Loucy (cell line): ENCODE measurements at regions not wholly inside any gene's neighbourhood (a gene's known extent, or its start where the extent isn't known, plus 50 kb on each side); places are given as distances from the start of the nearest gene placed in this dataset.

ENCODE experiments used
- H2AFZ ChIP-seq: fragments of 200-600 bp; sonication (generic); 2 replicates; pipeline ENCODE4 v1.6.0; 2016; ENCODE audit warnings: antibody characterized with exemption, mild to moderate bottlenecking, low read length, moderate library complexity
- H3F3A ChIP-seq: fragments of 200-600 bp; 2 replicates; pipeline ENCODE4 v1.6.0; 2016; ENCODE audit warnings: antibody characterized with exemption, low read depth, mild to moderate bottlenecking
- H3K27me3 ChIP-seq: fragments of 200-600 bp; sonication (generic); 2 replicates; pipeline ENCODE4 v1.6.1; 2014; ENCODE audit warnings: low read length, mild to moderate bottlenecking; ENCODE audit not compliant: insufficient read depth, poor library complexity, severe bottlenecking
- H3K36me3 ChIP-seq: fragments of 200-600 bp; sonication (generic); 2 replicates; pipeline ENCODE4 v1.6.1; 2016; ENCODE audit warnings: low read length; ENCODE audit not compliant: insufficient read depth
- H3K4me1 ChIP-seq: fragments of 200-600 bp; sonication (generic); 2 replicates; pipeline ENCODE4 v1.5.1; 2014; ENCODE audit warnings: low read length, mild to moderate bottlenecking; ENCODE audit not compliant: insufficient read depth, poor library complexity, severe bottlenecking
- H3K4me2 ChIP-seq: fragments of 200-600 bp; sonication (generic); 2 replicates; pipeline ENCODE4 v1.6.0; 2014; ENCODE audit warnings: antibody characterized with exemption, low read length, low read depth, mild to moderate bottlenecking; ENCODE audit not compliant: poor library complexity, severe bottlenecking
- H3K4me3 ChIP-seq: fragments of 200-600 bp; sonication (generic); 2 replicates; pipeline ENCODE4 v1.5.1; 2014; ENCODE audit warnings: low read length, mild to moderate bottlenecking, mixed read lengths; ENCODE audit not compliant: poor library complexity, severe bottlenecking
- H3K79me2 ChIP-seq: fragments of 200-600 bp; sonication (generic); 2 replicates; pipeline ENCODE4 v1.6.1; 2014; ENCODE audit warnings: low read length; ENCODE audit not compliant: insufficient read depth
- H3K9ac ChIP-seq: fragments of 200-600 bp; sonication (generic); 2 replicates; pipeline ENCODE4 v1.6.0; 2014; ENCODE audit warnings: mild to moderate bottlenecking, low read depth, low read length, moderate library complexity; ENCODE audit not compliant: poor library complexity, severe bottlenecking
- H3K9me2 ChIP-seq: fragments of 200-600 bp; sonication (generic); replicated peaks from 2 replicates; pipeline ENCODE4 v1.6.1; 2016; ENCODE audit warnings: low read depth, low read length, mixed read lengths
- H3K9me3 ChIP-seq: fragments of 200-600 bp; sonication (generic); 2 replicates; pipeline ENCODE4 v1.6.1; 2014; ENCODE audit warnings: mild to moderate bottlenecking, antibody characterized with exemption, low read length, low read depth; ENCODE audit not compliant: insufficient read depth
- H4K20me1 ChIP-seq: fragments of 200-600 bp; sonication (generic); 2 replicates; pipeline ENCODE4 v1.6.0; 2014; ENCODE audit warnings: antibody characterized with exemption, low read length, mild to moderate bottlenecking; ENCODE audit not compliant: insufficient read depth, poor library complexity, severe bottlenecking
- CTCF ChIP-seq: fragments of 200-600 bp; sonication (generic); conservative IDR thresholded peaks from 2 replicates; pipeline ENCODE4 v1.5.1; 2014; ENCODE audit warnings: mild to moderate bottlenecking, antibody characterized with exemption, low read length
- EZH2phosphoT487 ChIP-seq: fragments of 200-600 bp; IDR thresholded peaks from 2 replicates; pipeline ENCODE4 v1.6.1; 2018; ENCODE audit warnings: antibody characterized with exemption, mild to moderate bottlenecking, moderate library complexity, borderline replicate concordance

GRCh38 chr3:94787066-94787465, 724.2 kb downstream of the NSUN3 start:
- Histone ChIP-seq H3K4me2 (no peak overlapping the region), H4K20me1 (no peaks in the 10 kb centered on the region), H3K9ac (no peak overlapping the region), H3K27me3 (no peaks in the 10 kb centered on the region), H3K36me3 (no peaks in the 10 kb centered on the region), H3K79me2 (no peaks in the 10 kb centered on the region), H3K9me3 (no peaks in the 10 kb centered on the region), H3K4me1 (no peaks in the 10 kb centered on the region), H3F3A (no peaks in the 10 kb centered on the region), H2AFZ (no peak overlapping the region), H3K4me3 (no peak overlapping the region), H3K9me2 (no peaks in the 10 kb centered on the region)
- TF ChIP-seq EZH2phosphoT487 (no peak), CTCF (no peak)

- no peaks in the 10 kb centered on the region for H3K4me1 ChIP-seq
- H3K9me3 ChIP-seq, result no peaks in the 10 kb centered on the region
- no peak overlapping the region for H3K4me3 ChIP-seq
- H3K4me2 ChIP-seq, result no peak overlapping the region
- no peaks in the 10 kb centered on the region for H3F3A ChIP-seq
- no peak overlapping the region for H2AFZ ChIP-seq
- no peaks in the 10 kb centered on the region for H3K36me3 ChIP-seq
- no peak overlapping the region for H3K9ac ChIP-seq
- no peak for TF ChIP-seq CTCF
- TF ChIP-seq EZH2phosphoT487, result no peak
- H3K9me2 ChIP-seq, result no peaks in the 10 kb centered on the region
- no peaks in the 10 kb centered on the region for H3K79me2 ChIP-seq
- H3K27me3 ChIP-seq, result no peaks in the 10 kb centered on the region
- no peaks in the 10 kb centered on the region for H4K20me1 ChIP-seq
Measured at GRCh38 chr3:94787734-94788270, 724.9 kb downstream of the NSUN3 start.

GRCh38 chr3:94794563-94794962, 731.7 kb downstream of the NSUN3 start:
- no peaks in the 10 kb centered on the region for H3K79me2 ChIP-seq
- no peak overlapping the region for H3K4me3 ChIP-seq
- H3K4me2 ChIP-seq, result no peak overlapping the region
- TF ChIP-seq EZH2phosphoT487, result no peak
- TF ChIP-seq CTCF, result no peak
- H3K4me1 ChIP-seq, result no peaks in the 10 kb centered on the region
- no peak overlapping the region for H3K9ac ChIP-seq
- no peaks in the 10 kb centered on the region for H3K9me2 ChIP-seq
- H3K9me3 ChIP-seq, result no peaks in the 10 kb centered on the region
- no peaks in the 10 kb centered on the region for H4K20me1 ChIP-seq
- no peaks in the 10 kb centered on the region for H3K27me3 ChIP-seq
- H3F3A ChIP-seq, result no peaks in the 10 kb centered on the region
- H3K36me3 ChIP-seq, result no peaks in the 10 kb centered on the region
- H2AFZ ChIP-seq, result no peak overlapping the region
